ENCODE measurements at regions not wholly inside any gene's neighbourhood (a gene's known extent, or its start where the extent isn't known, plus 50 kb on each side); places are given as distances from the start of the nearest gene placed in this dataset.
"Not testable (repeated sequence)": the region's sequence is repeated elsewhere in the genome, so short reads cannot be mapped to it uniquely, and the experiment has no call there.

DNA sequence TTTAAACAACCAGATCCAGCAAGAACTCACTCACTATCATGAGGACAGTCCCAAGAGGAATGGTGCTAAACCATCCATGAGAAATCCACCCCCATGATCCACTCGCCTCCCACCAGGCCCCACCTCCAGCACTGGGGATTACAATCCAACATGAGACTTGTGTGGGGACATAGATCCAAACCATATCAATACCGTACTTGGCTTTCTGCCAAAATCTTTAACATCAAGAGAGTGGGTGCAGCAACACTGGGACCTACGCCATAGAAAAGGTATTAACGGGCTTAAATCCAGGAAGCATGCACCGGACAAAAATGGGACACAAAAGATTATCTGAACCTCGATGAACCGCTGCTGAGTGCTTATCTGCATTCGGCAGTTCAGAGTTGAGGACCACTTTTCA is 322.3 kb upstream of the ARID1B start:
- no peak for FAIRE-seq
- DNase-seq (ENCODE audit: low spot score) = no peak

DNA sequence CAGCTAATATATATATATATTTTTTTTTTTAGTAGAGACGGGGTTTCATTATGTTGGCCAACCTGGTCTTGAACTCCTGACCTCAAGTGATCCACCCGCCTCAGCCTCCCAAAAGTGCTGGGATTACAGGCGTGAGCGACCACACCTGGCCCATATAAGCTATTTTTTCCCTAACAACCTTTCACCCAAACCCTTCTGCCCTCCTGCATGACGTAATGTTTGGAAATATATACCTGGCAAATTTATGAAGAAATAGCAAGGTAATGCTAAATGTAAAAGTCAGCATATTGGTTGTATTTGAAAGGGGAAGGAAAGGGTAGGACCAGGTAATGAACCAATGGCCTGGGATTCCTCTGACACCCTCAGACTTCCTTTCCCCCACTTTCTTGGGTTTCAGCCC is 325.5 kb upstream of the ARID1B start:
- DNase-seq (ENCODE audit: low spot score) = no peak
- no peak for FAIRE-seq

DNA sequence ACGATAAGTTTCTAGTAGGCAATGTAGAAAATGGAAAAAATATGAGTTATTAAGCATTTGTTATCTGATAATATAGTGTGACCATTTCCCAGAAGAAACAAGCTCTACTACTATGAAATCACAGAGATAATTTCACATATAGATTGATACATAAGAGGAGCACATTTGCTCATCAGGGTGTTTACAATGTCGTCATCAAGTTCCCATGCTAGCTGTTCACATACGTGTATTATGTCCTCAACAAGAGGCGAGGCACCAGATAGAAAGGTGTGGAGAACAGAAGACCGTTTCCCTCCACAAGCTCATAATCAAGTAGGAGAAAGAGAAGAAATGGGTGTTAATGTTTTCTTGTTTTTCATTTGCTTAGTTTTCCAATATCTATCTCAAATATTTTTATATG is 326.1 kb upstream of the ARID1B start:
- no peak for FAIRE-seq
- no peak for DNase-seq (ENCODE audit: low spot score)

DNA sequence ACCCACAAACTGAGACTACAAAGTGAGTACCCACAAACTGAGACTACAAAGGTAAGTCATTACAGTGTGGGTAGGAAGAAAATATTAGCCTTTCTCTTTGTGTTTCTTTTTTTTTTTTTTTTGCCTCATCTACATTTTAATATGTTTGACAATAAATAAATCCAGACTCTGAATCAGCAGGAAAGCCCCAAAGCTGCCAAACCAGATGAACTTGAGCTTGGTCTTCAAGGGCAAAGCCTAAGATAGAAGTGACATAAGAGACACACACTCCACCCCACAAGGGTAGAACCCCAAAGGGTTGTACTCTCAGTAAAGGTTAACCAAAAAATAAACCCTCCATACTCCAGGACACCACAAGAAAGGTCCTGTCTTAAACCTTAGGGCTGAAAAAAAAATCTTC is 326.8 kb upstream of the ARID1B start:
- FAIRE-seq (no peak), DNase-seq (ENCODE audit: low spot score) (no peak)

DNA sequence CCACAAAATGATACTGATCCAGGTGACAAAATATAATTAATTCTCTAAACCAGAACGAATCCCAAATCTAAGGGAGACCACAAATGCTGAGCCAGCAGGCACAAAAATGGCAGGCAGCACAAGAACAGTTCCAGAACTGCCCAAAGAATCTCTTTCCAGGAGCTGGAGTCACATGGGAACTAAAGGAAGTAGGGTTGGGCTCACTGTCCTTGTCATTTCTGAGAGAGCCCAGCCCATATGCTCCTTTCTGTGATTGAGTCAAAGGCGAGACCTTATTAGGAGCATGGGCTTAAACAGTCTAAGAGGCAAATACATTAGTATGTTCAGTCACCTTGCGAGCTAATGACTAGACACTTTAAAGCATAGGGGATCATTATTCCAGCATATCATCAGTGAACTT is 327.6 kb upstream of the ARID1B start:
- DNase-seq (ENCODE audit: low spot score) (no peak), FAIRE-seq (no peak)

DNA sequence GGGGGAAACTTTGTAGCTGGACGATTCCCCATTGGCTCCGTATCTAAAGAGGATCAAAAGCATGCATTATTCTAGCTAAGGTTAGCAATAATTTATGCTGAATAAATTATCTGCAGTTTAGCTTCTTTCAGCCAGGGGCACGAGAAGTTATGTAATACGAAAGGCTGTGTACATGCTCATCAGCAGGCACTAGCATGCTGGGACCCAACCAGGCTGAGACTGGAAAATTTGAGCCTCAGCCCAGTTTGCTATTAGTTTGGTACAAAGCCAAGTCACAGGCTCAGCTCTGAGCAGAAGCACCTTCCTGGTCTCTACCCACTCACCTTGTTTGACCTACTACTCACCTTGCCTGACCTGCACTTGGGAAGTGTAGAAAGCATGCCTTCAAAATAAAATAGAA is 328.1 kb upstream of the ARID1B start:
- no peak for DNase-seq (ENCODE audit: low spot score)
- no peak for FAIRE-seq

DNA sequence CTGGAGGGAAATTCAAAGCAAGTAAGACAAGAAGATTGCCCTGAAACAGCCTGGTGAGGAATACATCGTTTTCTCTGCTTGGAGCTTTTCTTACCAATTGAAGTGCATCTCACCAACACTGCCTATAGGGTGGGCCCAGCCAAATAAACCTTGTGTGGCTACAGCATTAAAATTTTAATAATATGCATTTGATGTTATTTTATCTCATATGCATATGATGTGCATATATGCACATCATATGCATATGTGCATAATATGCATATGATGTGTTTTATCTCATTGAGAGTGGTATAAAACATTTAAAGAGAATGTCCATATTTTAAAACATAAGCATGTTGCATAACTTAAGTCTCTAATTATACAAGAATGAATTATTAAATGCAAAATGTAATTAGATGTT is 328.6 kb upstream of the ARID1B start:
- DNase-seq (ENCODE audit: low spot score) (no peak), FAIRE-seq (no peak)

DNA sequence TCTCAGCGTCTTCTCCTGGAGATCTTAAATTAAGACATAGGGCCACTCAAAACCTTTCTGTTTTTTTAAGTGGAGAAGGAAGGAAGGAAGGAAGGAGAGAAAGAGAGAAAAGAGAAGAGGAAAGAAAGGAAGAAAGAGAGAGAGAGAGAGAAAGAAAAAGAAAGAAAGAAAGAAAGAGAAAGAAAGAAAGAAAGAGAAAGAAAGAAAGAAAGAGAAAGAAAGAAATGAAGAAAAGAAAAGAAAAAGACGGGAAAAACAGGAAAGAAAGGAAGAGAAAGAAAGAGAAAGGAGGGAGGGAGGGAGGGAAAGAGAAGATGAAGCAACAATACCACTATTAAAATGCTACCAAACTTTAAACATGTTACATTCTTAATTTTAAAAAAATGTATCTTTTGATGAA is 336.5 kb upstream of the ARID1B start:
- DNase-seq (ENCODE audit: low spot score) (no peak), FAIRE-seq (no peak)

DNA sequence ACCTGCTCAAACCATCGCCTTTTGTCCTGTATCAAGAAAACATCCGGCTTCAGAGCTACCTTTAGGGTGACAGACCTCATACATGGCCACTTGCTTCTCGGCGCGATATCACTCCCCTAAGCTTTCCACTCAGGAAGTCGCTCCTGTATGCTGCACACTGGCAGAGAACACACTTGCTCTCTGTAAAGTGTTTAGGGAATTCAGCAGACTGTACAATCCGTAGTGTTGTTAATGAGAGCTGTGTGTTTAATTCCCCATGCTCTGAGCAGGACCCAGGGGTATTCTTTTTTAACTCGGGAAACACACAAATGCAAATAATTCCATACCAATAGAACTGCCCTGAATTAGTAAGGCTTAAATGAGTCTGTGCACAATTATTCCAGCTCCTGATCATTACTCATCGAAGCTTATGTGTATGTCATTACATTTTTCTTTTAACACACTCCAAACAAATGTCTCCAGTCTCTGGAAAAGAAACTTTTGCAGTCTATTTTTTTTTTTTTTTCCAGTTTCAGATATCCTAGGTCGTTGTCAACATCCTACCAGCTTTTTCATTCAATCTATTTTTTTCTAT is 338.7 kb upstream of the ARID1B start:
- FAIRE-seq (no peak), DNase-seq (ENCODE audit: low spot score) (no peak)

DNA sequence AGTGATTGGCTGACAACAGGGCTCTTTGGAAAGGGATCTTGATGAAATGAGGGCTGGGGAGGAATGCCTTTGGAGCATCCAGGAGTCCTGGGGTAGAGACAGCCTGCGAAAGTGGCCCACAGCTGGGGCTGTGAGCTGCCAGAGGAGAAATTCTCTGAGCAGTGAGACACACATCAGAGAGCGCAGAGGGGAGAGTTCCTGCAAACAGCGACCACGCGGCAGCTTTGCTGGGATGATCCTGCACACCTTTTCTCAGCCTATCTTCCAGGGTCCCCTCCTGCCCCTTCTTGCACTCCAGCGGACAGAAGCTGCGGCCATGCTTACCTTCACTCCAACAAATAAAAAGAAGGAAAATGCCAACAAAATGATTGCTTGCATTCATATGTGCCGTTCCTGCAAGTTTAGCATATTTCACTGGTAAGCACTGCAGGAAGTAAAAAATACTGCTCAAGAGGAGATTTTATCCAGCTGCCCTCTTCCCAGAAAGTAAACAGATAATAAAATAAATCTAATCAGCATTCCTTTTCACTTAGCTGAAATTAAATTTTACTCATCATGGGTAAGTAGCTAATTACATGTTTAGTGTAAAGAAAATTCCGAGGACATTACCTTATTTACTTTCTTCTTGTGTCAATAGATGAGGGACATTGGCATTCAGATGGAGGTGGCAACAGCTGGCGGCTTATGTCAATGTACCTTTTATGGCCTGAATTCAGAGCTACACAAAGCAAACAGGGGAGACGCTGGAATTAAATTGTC is 339.9 kb upstream of the ARID1B start:
- DNase-seq (ENCODE audit: low spot score) (no peak), FAIRE-seq (no peak)

DNA sequence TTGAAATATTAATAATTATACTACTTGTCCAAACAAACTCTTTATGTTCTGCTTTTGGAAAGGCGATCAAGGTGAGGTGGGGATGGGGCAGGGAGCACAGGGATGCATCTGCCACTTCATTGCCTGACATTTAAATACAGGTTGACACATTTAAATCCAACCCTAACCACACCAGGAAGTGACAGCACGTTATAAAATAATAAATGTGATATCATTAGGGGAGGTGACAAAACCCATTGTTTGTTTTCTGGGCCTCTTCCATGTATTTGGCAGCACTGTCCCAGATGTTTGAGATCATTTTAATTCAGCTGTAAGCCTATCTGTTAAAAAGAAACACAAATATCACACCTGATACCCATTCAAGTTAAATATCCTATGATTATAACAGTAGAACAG is 342.4 kb upstream of the ARID1B start:
- DNase-seq (ENCODE audit: low spot score) = no peak
- no peak for FAIRE-seq

DNA sequence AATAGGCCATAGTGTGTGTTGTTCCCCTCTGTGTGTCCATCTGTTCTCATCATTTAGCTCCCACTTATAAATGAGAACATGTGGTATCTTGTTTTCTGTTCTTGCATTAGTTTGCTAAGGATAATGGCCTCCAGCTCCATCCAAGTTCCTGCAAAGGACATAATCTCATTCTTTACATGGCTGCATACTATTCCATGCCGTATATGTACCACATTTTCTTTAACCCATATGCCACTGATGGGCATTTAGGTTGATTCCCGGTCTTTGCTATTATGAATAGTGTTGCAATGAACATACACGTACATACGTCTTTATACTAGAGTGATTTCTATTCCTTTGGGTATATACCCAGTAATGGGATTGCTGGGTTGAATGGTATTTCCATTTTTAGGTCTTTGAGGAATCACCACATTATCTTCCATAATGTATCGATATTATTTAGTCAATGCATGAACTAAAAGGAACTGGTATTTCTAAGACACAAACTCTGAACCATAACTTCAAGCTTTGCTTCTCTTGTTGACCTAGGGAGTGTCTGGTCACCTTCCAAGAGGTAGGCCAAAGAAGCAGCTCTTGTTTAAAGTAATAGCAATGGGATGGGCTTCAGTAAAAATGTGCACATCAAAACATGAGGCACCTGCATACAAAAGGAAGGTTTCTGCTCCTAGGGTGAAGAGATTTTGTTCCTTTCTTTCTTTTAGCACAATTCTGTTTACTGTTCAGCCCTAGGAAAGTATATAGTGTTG is 343.0 kb upstream of the ARID1B start:
- FAIRE-seq = no peak
- DNase-seq (ENCODE audit: low spot score) = no peak

DNA sequence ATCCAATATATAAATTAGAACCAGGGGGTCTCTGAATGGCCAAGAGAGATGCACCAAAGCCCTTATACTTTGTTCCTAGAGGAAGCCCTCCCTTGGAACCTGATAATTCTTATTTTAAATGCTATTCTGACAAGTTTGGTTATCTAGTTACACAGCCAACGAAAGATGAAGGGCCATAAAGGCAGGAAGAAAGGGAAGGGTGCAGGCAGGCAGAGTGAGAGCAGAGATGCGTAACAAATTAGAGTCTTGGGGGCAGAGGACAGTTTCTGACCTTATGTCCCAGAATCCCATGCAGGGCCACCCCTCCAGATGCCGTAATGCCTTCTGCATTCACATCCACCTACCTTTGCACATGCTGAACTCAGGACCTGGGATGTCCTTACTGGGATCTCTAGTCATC is 344.6 kb upstream of the ARID1B start:
- no peak for FAIRE-seq
- DNase-seq (ENCODE audit: low spot score) = no peak

DNA sequence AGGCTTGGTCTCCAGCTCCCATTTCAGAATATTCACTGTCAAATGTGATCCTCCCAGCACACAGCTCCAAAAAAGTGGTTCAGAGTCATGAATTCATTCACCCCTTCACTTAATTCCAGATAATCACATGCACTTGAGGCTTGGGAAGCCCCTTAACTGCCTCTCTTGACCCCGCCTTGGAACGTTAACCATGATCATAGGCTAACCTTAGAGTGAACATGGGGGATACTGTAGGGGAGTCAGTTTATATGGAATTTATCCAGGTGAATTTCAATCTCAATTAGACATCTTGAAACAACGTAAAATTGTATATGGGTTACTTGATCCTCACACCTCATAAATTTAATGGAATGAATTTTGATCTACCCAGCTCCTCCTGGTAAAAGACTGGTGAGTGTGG is 346.8 kb upstream of the ARID1B start:
- no peak for DNase-seq (ENCODE audit: low spot score)
- FAIRE-seq = no peak

DNA sequence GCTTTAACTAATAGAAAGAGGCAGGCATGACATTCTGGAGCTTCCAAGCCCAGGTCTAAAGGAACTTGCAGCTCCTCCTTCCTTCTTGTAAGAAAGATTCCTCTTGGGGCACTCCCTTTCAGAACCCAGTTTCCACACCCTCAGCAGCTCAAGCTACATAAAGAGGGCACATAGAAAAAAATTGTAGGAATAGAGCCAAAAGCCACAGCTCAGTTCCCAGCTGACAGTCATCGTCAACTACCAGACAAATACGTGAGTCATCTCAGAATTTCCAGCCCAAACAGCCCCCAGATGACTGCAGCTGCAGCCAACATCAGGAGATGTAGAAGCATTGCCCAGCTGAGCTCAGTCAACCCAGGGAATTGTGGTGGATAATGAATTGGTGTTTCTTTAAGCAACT is 349.8 kb upstream of the ARID1B start:
- FAIRE-seq (peak; percentile 90), DNase-seq (ENCODE audit: low spot score) (peak; percentile 88)

DNA sequence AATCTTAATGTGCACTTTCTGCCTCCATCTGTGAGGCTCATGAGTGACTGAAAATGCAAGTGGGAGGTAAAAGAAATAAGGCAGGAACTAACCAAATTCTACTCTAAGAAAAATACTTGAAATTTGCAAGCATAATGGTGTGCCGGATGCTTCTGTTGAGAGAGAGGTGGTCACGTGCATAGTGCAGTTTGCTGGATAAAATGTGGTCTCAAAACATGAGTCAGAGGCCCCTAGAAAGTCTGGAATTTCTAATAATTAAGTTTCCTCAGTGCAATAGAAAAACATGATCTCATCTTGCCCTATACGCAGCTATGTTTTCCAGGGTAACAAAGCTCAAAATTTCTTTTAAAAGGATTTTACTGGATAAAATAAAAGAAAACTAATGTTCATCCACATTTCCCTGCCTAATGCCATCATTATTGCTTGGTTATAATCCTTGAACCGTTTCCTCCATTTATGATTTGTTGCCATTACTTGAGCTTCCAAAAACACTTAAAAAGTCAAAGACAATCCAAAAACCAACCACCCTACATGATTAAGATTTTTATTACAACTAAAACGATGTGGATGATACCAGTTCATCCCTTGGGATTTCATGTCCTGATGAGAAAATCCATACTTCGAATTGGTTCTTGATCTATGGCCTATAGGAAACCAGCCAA is 351.7 kb upstream of the ARID1B start:
- FAIRE-seq (peak; percentile 42), DNase-seq (ENCODE audit: low spot score) (peak; percentile 39)

DNA sequence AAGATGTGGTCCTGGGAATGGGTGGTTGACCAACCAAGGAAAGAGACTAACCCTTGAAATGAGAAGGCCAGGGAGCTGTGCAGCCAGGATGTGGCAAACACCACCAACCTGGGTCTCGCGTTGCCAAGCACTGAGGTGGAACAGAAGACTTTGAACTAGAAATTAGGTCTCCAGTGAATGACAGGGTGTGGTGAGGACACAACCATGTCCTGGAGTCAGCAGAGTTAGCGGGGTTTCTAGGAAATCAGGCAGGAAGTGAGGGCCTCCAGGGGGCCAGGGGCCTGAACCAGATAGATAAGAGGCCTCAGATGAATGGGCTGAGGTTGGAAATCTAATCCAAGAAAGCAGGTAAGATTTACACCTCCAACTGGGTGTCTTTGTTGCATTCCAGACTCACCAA is 353.3 kb upstream of the ARID1B start:
- no peak for FAIRE-seq

DNA sequence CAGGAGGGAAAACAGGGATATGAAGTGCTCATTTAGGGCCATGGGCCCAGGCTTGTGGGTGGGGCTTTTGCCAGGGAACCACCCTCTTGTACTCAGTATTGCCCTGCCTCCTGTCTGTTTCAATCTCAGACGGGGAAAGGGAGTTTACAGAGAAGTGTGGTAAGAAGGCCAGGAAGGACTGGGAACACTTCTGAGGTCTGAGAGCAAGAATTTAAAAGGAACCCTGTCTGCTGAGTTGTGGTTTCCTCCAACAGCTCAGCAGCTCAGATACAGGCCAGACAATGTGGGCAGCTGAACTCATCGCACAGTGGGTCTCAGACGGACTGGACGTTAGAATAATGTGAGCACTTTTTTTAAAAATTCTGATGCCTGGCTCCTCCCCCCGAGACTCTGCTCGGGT is 354.1 kb upstream of the ARID1B start:
- DNase-seq (ENCODE audit: low spot score) = no peak
- FAIRE-seq = no peak

More for the DNA sequence above, 353.3 kb upstream of the ARID1B start:
- DNase-seq (ENCODE audit: low spot score) = peak; percentile 44

DNA sequence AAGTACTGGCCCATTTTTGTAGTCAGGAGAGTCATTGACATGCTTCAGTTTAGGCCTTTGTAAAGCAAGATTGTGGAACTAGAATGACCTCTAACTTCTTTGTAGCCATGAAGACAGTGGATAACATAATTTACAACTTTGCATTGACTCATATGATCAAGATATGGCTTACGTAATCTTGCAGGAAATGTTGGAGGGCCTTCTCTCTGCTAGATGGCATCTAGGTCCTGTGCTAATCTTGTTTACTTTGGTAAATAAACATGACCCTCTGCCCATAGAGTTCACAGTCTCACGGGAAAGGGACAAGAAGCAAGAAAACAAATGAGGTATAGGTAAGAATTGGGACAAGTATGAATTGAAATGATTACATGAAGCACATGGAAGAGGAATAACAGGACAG is 355.2 kb upstream of the ARID1B start:
- DNase-seq (ENCODE audit: low spot score) (no peak), FAIRE-seq (no peak)

DNA sequence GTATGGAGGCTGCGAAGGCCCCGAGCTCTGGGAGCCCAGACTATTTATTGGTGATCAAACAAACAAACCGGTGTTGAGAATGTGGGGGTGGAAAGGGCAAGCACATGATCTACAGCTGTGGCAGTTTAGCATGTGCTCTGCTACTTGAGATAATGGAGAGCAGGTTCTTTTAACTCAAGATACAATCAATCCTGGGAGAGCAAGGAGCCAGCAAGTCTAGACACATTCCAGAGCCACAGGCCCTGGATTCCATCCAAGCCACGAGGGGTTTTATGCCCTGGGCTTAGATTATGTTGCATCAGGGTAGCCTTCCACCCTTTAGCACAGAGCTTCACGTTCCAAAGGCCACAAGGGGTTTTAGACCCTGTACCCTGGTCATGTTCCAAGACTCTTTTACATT is 355.9 kb upstream of the ARID1B start:
- not testable (repeated sequence) for FAIRE-seq; DNase-seq (ENCODE audit: low spot score)

DNA sequence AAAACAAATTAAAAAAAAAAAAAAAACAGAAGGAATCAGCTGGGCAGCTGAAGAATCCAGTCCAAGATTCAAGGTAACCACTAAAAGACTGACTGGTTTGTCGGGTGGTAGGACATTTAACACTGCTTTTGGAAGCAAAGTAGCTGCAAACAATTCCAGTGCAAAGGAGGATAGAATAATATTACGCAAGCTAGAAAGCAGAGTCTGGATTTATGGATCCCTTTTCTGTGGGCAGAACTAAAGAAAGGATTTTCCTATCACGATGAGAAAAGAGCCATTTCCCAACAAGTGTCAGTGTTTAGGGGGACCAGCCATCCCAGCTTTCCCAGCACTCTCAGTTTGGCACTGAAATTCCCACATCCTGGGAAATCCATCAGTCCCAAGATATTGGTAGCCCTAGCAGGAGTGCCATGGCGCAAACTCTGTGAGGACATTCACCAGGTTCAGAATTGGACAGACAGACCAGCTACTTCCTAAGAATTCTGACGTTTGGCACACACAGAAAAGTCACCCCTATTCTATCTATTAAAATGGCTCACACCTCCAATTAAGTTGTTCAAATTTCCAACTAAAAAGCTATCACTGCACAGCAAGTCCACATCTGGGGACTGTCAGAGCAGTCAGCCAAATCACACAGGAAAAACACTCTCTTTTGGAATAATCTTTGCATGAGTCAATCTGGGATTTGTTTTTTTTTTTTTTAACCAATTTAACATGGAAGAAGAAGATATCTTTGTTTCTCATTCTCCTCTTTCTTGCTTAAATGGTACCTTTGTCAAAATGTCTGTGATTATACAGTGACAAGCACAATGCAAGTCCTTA is 356.8 kb upstream of the ARID1B start:
- no peak for DNase-seq (ENCODE audit: low spot score)
- FAIRE-seq = no peak
